H9 (cell line): ENCODE measurements at regions not wholly inside any gene's neighbourhood (a gene's known extent, or its start where the extent isn't known, plus 50 kb on each side); places are given as distances from the start of the nearest gene placed in this dataset.

Experiments used
- DNase-seq: peaks from one replicate; pipeline ENCODE4 v3.0.0-alpha.2; 2017
- H2AFZ ChIP-seq: one replicate; pipeline ENCODE4 v1.6.1; 2013; ENCODE audit warnings: mild to moderate bottlenecking, low read length, control low read depth, moderate library complexity
- H2AK5ac ChIP-seq: 2 replicates; pipeline ENCODE4 v1.6.1; 2013; ENCODE audit warnings: low read length, control low read depth, mixed read lengths; ENCODE audit not compliant: insufficient read length
- H2BK120ac ChIP-seq: one replicate; pipeline ENCODE4 v1.6.1; 2013; ENCODE audit warnings: low read depth, mild to moderate bottlenecking, low read length, control low read depth, inconsistent platforms; ENCODE audit not compliant: poor library complexity, severe bottlenecking
- H2BK12ac ChIP-seq: 2 replicates; pipeline ENCODE4 v1.6.1; 2013; ENCODE audit warnings: low read length, control low read depth, mixed read lengths, low read depth; ENCODE audit not compliant: insufficient read length
- H2BK15ac ChIP-seq: 2 replicates; pipeline ENCODE4 v1.6.1; 2013; ENCODE audit warnings: low read depth, low read length, control low read depth
- H2BK20ac ChIP-seq: one replicate; pipeline ENCODE4 v1.6.1; 2013; ENCODE audit warnings: low read depth, mild to moderate bottlenecking, low read length, control low read depth, inconsistent platforms; ENCODE audit not compliant: poor library complexity, severe bottlenecking
- H2BK5ac ChIP-seq: 2 replicates; pipeline ENCODE4 v1.6.1; 2013; ENCODE audit warnings: low read length, control low read depth, mixed read lengths; ENCODE audit not compliant: insufficient read length
- H3K14ac ChIP-seq: 2 replicates; pipeline ENCODE4 v1.6.1; 2013; ENCODE audit warnings: low read length, control low read depth; ENCODE audit not compliant: insufficient read depth
- H3K18ac ChIP-seq: 2 replicates; pipeline ENCODE4 v1.6.1; 2013; ENCODE audit warnings: low read depth, mild to moderate bottlenecking, mixed read lengths, low read length, control low read depth; ENCODE audit not compliant: insufficient read length
- H3K23ac ChIP-seq: 2 replicates; pipeline ENCODE4 v1.6.1; 2013; ENCODE audit warnings: low read length, control low read depth, mixed read lengths, low read depth; ENCODE audit not compliant: insufficient read length
- H3K23me2 ChIP-seq: 2 replicates; pipeline ENCODE4 v1.6.1; 2013; ENCODE audit warnings: low read depth, mild to moderate bottlenecking, mixed read lengths, low read length, control low read depth; ENCODE audit not compliant: insufficient read length, poor library complexity, severe bottlenecking
- H3K27ac ChIP-seq: 2 replicates; pipeline ENCODE4 v1.5.1; 2013; ENCODE audit warnings: low read length, control low read depth, mixed read lengths, low read depth; ENCODE audit not compliant: insufficient read length
- H3K27me3 ChIP-seq: 2 replicates; pipeline ENCODE4 v1.6.1; 2013; ENCODE audit warnings: low read length, control low read depth, inconsistent platforms; ENCODE audit not compliant: insufficient read depth
- H3K4ac ChIP-seq: 2 replicates; pipeline ENCODE4 v1.6.1; 2013; ENCODE audit warnings: low read depth, mild to moderate bottlenecking, control low read depth, inconsistent platforms, low read length, moderate library complexity
- H3K4me1 ChIP-seq: 2 replicates; pipeline ENCODE4 v1.6.1; 2013; ENCODE audit warnings: low read length, control low read depth, inconsistent platforms; ENCODE audit not compliant: insufficient read depth
- H3K4me2 ChIP-seq: 2 replicates; pipeline ENCODE4 v1.6.1; 2013; ENCODE audit warnings: low read length, control low read depth, mixed read lengths; ENCODE audit not compliant: insufficient read length, insufficient read depth
- H3K56ac ChIP-seq: 2 replicates; pipeline ENCODE4 v1.6.1; 2013; ENCODE audit warnings: low read depth, mild to moderate bottlenecking, mixed read lengths, low read length, control low read depth; ENCODE audit not compliant: insufficient read length
- H3K79me1 ChIP-seq: 2 replicates; pipeline ENCODE4 v1.6.1; 2013; ENCODE audit warnings: low read depth, mild to moderate bottlenecking, moderate library complexity, low read length, control low read depth, inconsistent platforms; ENCODE audit not compliant: insufficient read depth, poor library complexity, severe bottlenecking
- H3K79me2 ChIP-seq: 2 replicates; pipeline ENCODE4 v1.6.1; 2013; ENCODE audit warnings: low read length, control low read depth, inconsistent platforms; ENCODE audit not compliant: insufficient read depth
- H3K9ac ChIP-seq: 2 replicates; pipeline ENCODE4 v1.6.1; 2013; ENCODE audit warnings: low read length, control low read depth, mixed read lengths; ENCODE audit not compliant: insufficient read length; ENCODE audit errors: extremely low read depth
- H3K9me3 ChIP-seq: one replicate; pipeline ENCODE4 v1.6.1; 2013; ENCODE audit warnings: low read depth, low read length, inconsistent platforms; ENCODE audit not compliant: control insufficient read depth
- H3T11ph ChIP-seq: one replicate; pipeline ENCODE4 v1.6.1; 2013; ENCODE audit warnings: mild to moderate bottlenecking, low read length, control low read depth, inconsistent platforms
- H4K20me1 ChIP-seq: one replicate; pipeline ENCODE4 v1.6.1; 2013; ENCODE audit not compliant: control insufficient read depth, insufficient read length, insufficient read depth
- H4K5ac ChIP-seq: 2 replicates; pipeline ENCODE4 v1.6.1; 2013; ENCODE audit warnings: low read depth, mild to moderate bottlenecking, mixed read lengths, low read length, control low read depth; ENCODE audit not compliant: insufficient read length
- H4K8ac ChIP-seq: replicated peaks from 2 replicates; pipeline ENCODE4 v1.6.1; 2013; ENCODE audit warnings: low read length, control low read depth, mixed read lengths, low read depth; ENCODE audit not compliant: insufficient read length
- H4K91ac ChIP-seq: 2 replicates; pipeline ENCODE4 v1.6.1; 2013; ENCODE audit warnings: low read depth, mild to moderate bottlenecking, moderate library complexity, mixed read lengths, low read length, control low read depth; ENCODE audit not compliant: insufficient read length
- H3K27ac Mint-ChIP-seq, 3 experiments: 2 replicates in 2 of 3; 3 replicates in 1 of 3; pipeline ENCODE4 v1.8.0; 2020 to 2021; ENCODE audit warnings: mixed read lengths in 3 of 3, mild to moderate bottlenecking in 1 of 3, moderate library complexity in 1 of 3
- H3K27me3 Mint-ChIP-seq: 2 replicates; pipeline ENCODE4 v1.8.0; 2021; ENCODE audit warnings: low read depth, mild to moderate bottlenecking, moderate library complexity, mixed read lengths
- H3K36me3 Mint-ChIP-seq, 3 experiments: 2 replicates in 2 of 3; 3 replicates in 1 of 3; pipeline ENCODE4 v1.8.0; 2020 to 2021; ENCODE audit warnings: low read depth in 3 of 3, mixed read lengths in 3 of 3; ENCODE audit not compliant: insufficient read depth in 1 of 3
- H3K4me1 Mint-ChIP-seq, 2 experiments: 2 replicates each; pipeline ENCODE4 v1.8.0; 2020; ENCODE audit warnings: mixed read lengths in 2 of 2
- H3K4me3 Mint-ChIP-seq, 2 experiments: 2 replicates in 1 of 2; 3 replicates in 1 of 2; pipeline ENCODE4 v1.8.0; 2020 to 2021; ENCODE audit warnings: mild to moderate bottlenecking in 2 of 2, mixed read lengths in 2 of 2, moderate library complexity in 1 of 2
- H3K9me3 Mint-ChIP-seq, 2 experiments: 2 replicates in 1 of 2; 3 replicates in 1 of 2; pipeline ENCODE4 v1.8.0; 2020; ENCODE audit warnings: mild to moderate bottlenecking in 2 of 2, mixed read lengths in 2 of 2, moderate library complexity in 1 of 2
- TF ChIP-seq, protein P1 (sequence below): fragments of 200-600 bp; sonication (generic); conservative IDR thresholded peaks from 3 replicates; pipeline ENCODE4 v1.8.0; 2021; ENCODE audit warnings: antibody characterized with exemption, mild to moderate bottlenecking

DNA sequence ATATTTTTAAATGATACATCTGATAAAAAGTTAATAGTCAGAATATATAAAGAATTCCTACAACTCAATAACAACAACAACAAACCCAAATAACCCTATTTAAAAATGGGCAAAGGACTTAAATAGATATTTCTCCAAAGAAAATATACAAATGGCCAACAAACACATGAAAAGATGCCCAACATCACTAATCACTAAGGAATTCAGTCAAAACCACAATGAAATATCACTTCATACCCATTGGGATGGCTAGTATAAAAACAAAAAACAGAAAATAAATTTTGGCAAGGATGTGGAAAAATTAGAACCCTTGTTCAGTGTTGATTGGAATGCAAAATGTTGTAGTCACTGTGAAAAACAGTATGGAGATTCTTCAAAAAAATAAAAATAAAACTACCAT, 184.8 kb upstream of the RAB4A start:
- no peaks in the 10 kb centered on the region for H4K20me1 ChIP-seq
- H3K4me2 ChIP-seq = no peak overlapping the region
- no peak overlapping the region for H4K5ac ChIP-seq
- H3K79me2 ChIP-seq = no peaks in the 10 kb centered on the region
- peaks cover 2% of the 10 kb centered on the region; the same call in 1 of the 2 replicates for H3K4me1 ChIP-seq
- peaks cover 7 to 29% (median 12%) of the 10 kb centered on the region in 3 experiments for H3K36me3 Mint-ChIP-seq
- no peak overlapping the region for H2BK5ac ChIP-seq
- H2AFZ ChIP-seq = no peak overlapping the region
- H2BK20ac ChIP-seq = no peak overlapping the region
- H2BK12ac ChIP-seq = no peak overlapping the region
- H3K9me3 ChIP-seq = no peaks in the 10 kb centered on the region
- H3K9ac ChIP-seq = no peak overlapping the region
- no peak overlapping the region for H2BK15ac ChIP-seq
- H3K18ac ChIP-seq = no peak overlapping the region
- peaks cover 23 to 33% of the 10 kb centered on the region in 2 experiments for H3K4me1 Mint-ChIP-seq
- no peak overlapping the region for H3T11ph ChIP-seq
- no peak overlapping the region for H2BK120ac ChIP-seq
- H3K23ac ChIP-seq = no peak overlapping the region
- H3K27ac ChIP-seq = no peak overlapping the region
- H4K91ac ChIP-seq = no peak overlapping the region
- H3K27me3 Mint-ChIP-seq = no peaks in the 10 kb centered on the region; the same call in 1 of the 2 replicates
- H2AK5ac ChIP-seq = no peak overlapping the region
- no peak overlapping the region for H3K56ac ChIP-seq
- TF ChIP-seq, protein P1, sequence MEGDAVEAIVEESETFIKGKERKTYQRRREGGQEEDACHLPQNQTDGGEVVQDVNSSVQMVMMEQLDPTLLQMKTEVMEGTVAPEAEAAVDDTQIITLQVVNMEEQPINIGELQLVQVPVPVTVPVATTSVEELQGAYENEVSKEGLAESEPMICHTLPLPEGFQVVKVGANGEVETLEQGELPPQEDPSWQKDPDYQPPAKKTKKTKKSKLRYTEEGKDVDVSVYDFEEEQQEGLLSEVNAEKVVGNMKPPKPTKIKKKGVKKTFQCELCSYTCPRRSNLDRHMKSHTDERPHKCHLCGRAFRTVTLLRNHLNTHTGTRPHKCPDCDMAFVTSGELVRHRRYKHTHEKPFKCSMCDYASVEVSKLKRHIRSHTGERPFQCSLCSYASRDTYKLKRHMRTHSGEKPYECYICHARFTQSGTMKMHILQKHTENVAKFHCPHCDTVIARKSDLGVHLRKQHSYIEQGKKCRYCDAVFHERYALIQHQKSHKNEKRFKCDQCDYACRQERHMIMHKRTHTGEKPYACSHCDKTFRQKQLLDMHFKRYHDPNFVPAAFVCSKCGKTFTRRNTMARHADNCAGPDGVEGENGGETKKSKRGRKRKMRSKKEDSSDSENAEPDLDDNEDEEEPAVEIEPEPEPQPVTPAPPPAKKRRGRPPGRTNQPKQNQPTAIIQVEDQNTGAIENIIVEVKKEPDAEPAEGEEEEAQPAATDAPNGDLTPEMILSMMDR = no peak
- no peak overlapping the region for H3K4ac ChIP-seq
- peaks cover 25% of the 10 kb centered on the region in 2 experiments for H3K9me3 Mint-ChIP-seq
- H3K14ac ChIP-seq = no peak overlapping the region
- H4K8ac ChIP-seq = no peak overlapping the region
- H3K23me2 ChIP-seq = no peaks in the 10 kb centered on the region
- no peaks in the 10 kb centered on the region for H3K27me3 ChIP-seq
- no peak for DNase-seq
- no peak overlapping the region for H3K27ac Mint-ChIP-seq
- no peak overlapping the region for H3K4me3 Mint-ChIP-seq
- H3K79me1 ChIP-seq = no peaks in the 10 kb centered on the region
